Right lobe of liver (tissue), 4 donors: ENCODE measurements at regions not wholly inside any gene's neighbourhood (a gene's known extent, or its start where the extent isn't known, plus 50 kb on each side); places are given as distances from the start of the nearest gene placed in this dataset.

ENCODE experiments used
- POLR2A ChIP-seq: fragments of 450-650 bp; IDR thresholded peaks from one replicate; pipeline ENCODE4 v1.6.1; 2017; ENCODE audit warnings: antibody characterized with exemption, mild to moderate bottlenecking
- TF ChIP-seq, protein P1 (sequence below), 4 donors: fragments of 200-600 bp in 3 of 4; fragments of 450-650 bp in 1 of 4; IDR thresholded peaks; one replicate each; pipeline versions ENCODE4 v1.5.1 to v1.8.0; 2016 to 2022; ENCODE audit warnings: antibody characterized with exemption in 4 of 4, mild to moderate bottlenecking in 2 of 4
- donor health status: DM: no; HTN: no; CAD: no.
- donor health status: DM: no; HTN: no; CAD: no.
- donor health status: DM: no; HTN: yes; CAD: no.

DNA sequence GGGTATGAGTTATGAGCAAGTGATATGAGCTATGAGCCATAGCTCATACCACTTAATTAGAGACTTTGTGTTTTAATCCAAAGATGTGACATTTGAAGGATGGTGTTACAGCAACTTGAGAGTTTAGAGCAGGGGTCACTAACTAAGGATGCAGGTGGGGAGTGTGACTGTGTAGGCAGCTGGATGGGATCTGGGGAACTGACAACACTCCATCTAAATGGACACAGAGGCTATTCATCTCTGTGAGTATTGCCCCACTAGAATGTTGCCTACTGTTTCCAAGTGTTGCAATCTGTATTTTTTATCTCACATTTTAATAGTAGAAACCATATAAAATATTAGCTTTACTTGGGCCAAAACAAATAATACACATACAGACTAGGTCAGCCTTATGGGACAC, 488.1 kb upstream of the DAB2 start:
- TF ChIP-seq, protein P1, sequence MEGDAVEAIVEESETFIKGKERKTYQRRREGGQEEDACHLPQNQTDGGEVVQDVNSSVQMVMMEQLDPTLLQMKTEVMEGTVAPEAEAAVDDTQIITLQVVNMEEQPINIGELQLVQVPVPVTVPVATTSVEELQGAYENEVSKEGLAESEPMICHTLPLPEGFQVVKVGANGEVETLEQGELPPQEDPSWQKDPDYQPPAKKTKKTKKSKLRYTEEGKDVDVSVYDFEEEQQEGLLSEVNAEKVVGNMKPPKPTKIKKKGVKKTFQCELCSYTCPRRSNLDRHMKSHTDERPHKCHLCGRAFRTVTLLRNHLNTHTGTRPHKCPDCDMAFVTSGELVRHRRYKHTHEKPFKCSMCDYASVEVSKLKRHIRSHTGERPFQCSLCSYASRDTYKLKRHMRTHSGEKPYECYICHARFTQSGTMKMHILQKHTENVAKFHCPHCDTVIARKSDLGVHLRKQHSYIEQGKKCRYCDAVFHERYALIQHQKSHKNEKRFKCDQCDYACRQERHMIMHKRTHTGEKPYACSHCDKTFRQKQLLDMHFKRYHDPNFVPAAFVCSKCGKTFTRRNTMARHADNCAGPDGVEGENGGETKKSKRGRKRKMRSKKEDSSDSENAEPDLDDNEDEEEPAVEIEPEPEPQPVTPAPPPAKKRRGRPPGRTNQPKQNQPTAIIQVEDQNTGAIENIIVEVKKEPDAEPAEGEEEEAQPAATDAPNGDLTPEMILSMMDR (IDR thresholded peaks at IDR 0.05): no peak
- no peak for TF ChIP-seq POLR2A
